H54 (cell line): ENCODE measurements at regions not wholly inside any gene's neighbourhood (a gene's known extent, or its start where the extent isn't known, plus 50 kb on each side); places are given as distances from the start of the nearest gene placed in this dataset.

Experiments
- DNase-seq: peaks from one replicate; pipeline ENCODE4 v3.0.0; 2011; ENCODE audit warnings: low spot score, mixed read lengths; ENCODE audit not compliant: insufficient read length
- FAIRE-seq: peaks from 3 replicates; lab custom pipeline; 2011; peaks lifted over from hg19 to GRCh38; lab: Jason Lieb, UNC
- POLR2A ChIP-seq: IDR thresholded peaks from 2 replicates; pipeline ENCODE4 v1.6.1; 2011; ENCODE audit warnings: low read depth, mild to moderate bottlenecking, low read length

DNA sequence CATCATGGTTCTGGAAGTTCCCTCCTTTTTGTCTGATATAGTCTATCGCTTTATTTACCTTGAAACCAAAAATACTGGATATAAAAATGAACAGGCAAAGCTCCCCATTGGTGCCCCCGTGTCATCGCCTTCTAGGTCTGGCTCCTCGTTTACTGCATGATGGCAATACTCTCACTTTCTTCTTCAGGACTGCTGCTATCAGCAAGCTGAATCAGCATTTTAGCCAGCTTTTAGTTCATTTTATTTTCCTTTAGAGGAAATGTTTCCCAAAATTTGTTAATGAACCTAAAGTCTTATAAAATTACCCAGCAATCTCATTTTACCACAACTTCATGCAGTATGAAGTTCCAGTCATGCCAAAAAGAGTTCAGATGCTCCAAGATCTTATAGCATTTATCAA is 80.5 kb downstream of the ZIC3 start:
- TF ChIP-seq POLR2A: no peak

GRCh38 chrX:137651647-137652046 is 85.7 kb downstream of the ZIC3 start:
- no peak for FAIRE-seq
- DNase-seq: no peak
- no peak for TF ChIP-seq POLR2A

More for the DNA sequence above, 80.5 kb downstream of the ZIC3 start:
- DNase-seq (no peak), FAIRE-seq (no peak)

- FAIRE-seq (no peak), DNase-seq (no peak)
- no peak for TF ChIP-seq POLR2A
Observed at GRCh38 chrX:137652086-137652485, 86.2 kb downstream of the ZIC3 start.

DNA sequence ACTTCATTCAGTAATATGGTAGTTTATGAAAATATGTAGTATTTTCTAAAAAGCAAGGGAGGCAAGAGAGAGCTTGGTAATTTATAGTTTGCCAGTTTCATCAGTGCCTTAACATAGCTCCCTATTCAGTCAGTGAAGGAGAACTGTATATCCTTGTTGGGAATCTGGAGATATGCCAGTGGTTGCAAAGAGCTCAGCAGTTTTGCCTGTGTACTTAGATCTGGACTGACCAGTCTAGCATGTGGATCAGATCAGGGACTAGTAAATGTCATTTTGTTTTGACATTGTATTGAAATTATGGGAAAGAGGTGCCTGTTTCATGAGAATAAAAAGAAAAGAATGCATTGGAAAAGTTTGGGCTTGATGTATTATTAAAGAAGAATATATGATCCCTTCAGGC is 88.6 kb downstream of the ZIC3 start:
- FAIRE-seq (no peak), DNase-seq (no peak)
- TF ChIP-seq POLR2A: no peak

GRCh38 chrX:137667776-137668175 is 101.8 kb downstream of the ZIC3 start:
- DNase-seq: no peak
- FAIRE-seq: no peak
- TF ChIP-seq POLR2A: no peak

DNA sequence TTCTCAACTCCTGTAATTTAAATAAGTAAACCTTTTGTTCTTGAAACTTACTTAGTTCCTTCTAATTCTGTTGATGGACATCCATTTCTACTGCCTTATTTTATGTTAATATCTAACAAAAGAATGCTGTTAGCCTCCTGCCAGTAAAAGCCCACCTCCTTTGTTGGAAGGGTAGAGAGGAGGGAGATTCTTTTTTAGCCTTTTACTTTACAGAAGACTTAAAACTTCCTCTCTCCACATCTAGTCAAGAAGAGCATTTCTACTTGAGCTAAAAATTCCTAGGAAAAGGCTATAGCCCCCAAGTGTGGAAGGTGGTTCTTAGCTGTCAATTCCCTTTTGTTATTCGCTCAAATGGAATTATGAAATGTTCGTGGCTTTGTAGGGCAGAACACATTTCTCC is 118.7 kb downstream of the ZIC3 start:
- FAIRE-seq (no peak), DNase-seq (no peak)
- TF ChIP-seq POLR2A: no peak

- FAIRE-seq: no peak
- no peak for TF ChIP-seq POLR2A
- no peak for DNase-seq
Observed at GRCh38 chrX:137695417-137695816, 129.5 kb downstream of the ZIC3 start.

- FAIRE-seq (no peak), DNase-seq (no peak)
- TF ChIP-seq POLR2A: no peak
Observed at GRCh38 chrX:137707348-137707747, 141.4 kb downstream of the ZIC3 start.

DNA sequence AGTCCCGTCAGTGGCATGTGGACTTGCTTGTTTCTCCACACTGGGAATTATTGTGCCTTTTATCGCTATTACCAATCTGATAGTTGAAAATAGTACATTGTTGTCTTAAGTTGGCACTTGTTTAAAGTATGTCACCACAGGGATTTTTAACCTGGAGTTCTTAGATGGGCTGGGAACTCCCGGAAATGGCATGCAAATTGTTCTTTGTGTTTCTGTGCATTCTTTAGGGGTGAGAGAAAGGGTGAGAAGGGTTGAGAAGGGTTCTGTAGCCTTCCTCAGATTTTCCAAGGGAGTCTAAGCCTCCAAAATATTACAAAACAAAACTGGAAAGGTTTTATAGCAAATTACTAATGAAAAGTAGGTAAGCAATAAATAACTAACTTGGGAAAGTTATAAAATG is 176.9 kb downstream of the ZIC3 start:
- no peak for TF ChIP-seq POLR2A
- FAIRE-seq (no peak), DNase-seq (no peak)

DNA sequence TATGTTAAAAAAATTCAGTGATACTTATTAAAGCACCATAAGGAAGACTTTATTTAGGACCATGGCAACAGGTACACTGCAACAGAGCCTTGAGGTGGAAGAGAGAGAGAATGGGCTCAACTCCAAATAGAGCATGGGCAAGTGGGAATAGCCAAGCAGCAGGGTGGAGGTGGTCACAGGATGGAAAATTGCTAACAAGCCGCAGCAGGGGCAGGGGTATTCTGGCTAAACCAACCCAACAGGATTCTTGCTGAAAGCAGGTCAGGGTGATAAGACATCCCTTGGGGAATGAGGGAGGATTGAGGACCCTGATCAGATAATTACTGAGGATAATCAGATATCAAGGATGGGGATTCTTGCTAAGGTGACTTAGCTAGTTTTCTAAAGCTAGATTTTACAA is 177.5 kb downstream of the ZIC3 start:
- DNase-seq: no peak
- TF ChIP-seq POLR2A: no peak
- no peak for FAIRE-seq

DNA sequence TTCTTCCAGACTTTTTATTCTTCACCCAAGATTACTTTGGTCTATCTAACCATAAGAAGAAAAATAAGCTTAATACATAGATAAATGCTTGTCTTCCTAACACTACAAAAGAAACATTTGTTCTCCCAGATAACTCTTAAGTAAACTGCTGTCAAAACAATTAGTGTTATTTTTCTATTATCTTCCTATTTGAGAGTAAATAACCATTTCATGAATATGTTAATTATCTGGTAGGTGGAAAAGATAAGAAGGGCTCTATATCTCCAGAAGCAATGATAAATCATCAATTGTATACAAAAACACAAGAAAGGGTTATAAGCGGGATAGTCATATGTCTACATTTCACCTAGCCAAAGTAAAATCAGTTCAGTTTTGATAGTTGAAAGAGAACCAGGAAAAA is 180.4 kb downstream of the ZIC3 start:
- TF ChIP-seq POLR2A: no peak
- FAIRE-seq: no peak
- DNase-seq: no peak

GRCh38 chrX:137747244-137748043 is 181.5 kb downstream of the ZIC3 start:
- FAIRE-seq (no peak), DNase-seq (no peak)
- TF ChIP-seq POLR2A: no peak

DNA sequence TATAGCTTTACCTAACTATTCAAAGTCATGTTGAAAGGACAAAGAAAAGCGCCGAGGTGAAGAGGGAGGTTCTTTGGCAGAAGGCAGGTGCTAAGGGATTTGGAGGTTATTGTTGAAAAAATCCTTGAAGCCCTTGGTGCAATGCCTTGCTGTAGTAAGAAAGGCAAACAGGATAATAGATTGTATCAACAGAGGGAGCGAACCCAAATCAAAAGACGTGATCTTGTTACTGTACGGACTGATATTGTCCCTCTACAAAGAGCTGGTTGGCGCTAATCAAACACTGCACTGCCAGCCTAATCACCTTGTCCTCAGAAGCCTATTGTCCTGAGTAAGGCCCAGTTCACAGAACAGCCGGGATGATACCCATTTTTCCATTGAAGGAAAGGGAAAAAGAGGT is 182.9 kb downstream of the ZIC3 start:
- FAIRE-seq (no peak), DNase-seq (no peak)
- no peak for TF ChIP-seq POLR2A

DNA sequence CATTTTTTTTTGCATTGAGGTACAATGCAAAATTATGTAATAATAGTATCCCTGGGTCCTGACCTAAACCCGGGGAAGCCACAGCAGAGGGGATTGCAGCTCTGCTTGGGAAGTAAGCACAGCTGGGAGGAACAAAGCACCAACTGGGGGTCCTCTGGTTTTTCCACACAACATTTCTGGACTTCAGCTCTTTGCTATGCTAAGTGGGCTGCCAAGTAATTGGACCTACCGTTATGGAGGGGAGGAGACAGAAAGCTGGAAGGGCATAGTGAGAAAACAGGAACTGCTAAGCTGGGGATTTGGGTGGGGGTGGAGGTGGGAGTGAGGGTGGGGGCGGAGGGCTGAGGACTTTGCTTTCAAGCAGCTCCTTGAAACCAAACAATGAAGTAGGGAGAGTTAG is 183.3 kb downstream of the ZIC3 start:
- no peak for TF ChIP-seq POLR2A
- DNase-seq: no peak
- no peak for FAIRE-seq

DNA sequence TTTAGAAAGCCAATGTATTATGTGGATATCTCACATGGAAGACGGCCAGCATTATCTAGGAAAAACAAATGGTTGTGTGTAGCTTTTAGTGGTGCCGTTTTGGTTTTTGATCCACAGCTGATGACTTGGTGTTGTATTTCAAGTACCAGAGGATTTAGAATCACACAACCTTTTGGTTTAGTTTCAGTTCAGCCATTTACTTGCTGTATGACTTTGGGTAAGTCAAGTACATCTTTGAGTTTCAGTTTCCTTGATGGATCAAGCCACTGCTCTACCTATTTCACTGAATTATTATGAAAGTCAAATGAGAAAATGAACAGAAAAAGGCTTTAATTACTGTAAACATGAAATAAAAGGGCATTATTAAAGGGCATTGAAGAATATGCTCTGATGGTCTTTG is 205.6 kb downstream of the ZIC3 start:
- no peak for TF ChIP-seq POLR2A
- no peak for DNase-seq
- no peak for FAIRE-seq
